COLO829 (cell line): ENCODE measurements at regions not wholly inside any gene's neighbourhood (a gene's known extent, or its start where the extent isn't known, plus 50 kb on each side); places are given as distances from the start of the nearest gene placed in this dataset.

ENCODE experiments used
- DNase-seq: peaks from one replicate; pipeline ENCODE4 v3.0.0; 2012; ENCODE audit warnings: low spot score

DNA sequence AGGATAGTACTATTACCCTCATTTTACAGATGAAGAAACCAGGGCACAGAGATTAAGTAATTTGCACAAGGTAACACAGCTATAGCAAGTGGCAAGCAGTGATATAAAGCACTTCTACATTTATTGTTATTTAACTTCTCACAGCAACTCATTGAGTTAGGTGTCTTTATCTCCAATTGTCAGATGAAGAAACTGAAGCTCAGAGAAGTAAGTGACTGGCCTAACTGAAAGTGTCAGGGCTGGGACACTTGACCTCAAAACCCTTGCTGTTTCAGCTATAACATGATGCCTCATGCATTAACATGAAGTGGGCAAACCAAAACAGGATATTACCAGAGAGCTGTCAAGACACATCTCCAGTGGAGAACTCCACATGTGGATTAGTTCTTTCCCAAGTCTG, 65.8 kb upstream of the LEKR1 start:
- no peak for DNase-seq

DNA sequence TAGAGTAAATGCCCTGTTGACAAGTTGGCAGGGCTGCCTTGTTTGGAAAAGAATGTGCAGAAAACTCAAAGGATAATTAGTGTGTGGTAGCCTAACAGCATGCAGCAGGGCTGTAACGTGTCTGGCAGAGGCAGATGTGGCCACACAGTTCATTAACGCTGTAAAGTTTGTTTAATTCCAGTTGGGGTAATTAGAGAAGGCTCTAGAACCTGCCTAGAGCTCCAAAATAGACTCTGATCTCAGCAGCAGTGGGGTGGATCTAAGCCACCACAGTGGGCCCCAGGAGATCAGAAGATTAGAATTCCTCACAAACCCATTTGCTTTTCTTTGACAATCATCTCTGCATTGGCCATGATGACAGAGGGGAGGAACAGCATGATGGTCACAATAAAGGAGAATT, 65.1 kb upstream of the LEKR1 start:
- no peak for DNase-seq

DNA sequence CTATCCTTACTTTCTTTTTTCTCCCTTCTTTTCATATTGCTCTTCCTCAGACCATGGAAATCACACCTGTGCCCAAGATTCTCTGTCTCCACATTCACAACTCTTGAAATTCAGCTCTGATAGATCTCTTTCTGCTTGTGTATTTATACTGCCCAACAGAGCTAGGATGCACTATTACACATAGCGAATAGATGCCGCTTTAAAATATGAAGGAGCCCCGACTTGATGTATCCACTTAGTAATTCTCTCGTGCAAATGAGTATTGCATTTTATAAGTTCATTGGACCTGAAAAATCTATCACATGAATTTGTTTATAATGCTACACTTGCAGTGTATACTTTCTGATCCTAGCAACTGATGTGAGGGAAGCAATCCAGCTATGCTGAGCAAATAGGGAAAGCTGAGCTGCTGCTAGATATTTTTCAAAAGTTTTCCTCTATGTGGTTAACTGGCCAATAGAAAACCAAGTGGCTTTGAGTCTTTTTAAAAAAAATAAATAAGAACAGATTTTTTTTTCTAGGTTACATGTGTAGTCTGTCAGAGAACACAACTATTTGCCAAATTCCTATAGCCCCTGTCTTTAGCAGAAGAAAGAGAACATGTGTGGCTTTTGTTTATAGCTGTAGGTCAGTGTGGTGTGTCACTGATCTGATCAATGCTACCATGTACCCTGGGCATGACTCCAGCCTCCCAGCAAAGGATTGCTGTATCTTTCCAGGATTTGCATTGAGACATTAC, 64.3 kb upstream of the LEKR1 start:
- no peak for DNase-seq

DNA sequence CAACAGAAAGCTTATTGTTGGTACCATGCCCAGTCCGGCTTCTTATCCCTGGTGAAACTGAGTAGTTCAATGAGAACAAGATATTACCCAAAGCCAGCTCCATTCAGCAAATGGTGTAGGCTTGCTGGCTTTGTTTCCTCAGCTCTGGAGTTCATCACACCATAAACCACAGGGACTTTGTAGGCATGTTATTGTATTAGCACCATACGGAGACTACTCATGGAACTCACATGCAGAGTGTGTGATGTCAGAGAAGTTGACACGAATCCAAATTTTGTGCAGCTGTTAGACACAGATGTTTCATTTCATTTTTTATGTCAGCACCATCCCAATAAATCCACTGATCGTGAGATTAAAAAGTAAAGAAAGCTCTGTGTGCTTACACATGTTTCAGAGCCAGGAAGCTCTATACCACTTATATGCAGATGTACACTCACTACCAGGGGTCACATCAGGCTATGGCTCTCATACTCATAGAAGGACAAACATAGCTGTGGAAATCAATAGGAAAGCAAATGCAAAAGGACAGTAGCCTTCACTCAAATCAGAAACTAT, 63.4 kb upstream of the LEKR1 start:
- no peak for DNase-seq

DNA sequence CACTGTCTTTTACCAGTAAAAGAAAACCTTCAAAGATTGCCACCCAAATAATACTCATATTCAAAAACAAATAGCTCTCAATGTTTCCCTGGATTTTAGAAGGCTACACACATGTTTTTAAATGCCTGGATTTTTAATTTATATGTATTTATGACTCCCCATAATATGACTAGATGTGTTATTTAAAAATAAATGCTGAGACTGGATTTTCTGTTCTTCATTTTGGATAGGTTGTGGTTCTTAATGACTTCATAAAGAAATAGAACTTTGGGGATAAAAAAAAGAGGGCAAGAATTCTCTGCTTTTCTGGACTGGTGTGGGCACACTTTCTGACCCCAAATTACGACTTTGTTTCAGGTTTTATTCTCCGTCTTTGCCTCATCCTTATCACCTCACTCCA, 62.8 kb upstream of the LEKR1 start:
- DNase-seq: no peak

DNA sequence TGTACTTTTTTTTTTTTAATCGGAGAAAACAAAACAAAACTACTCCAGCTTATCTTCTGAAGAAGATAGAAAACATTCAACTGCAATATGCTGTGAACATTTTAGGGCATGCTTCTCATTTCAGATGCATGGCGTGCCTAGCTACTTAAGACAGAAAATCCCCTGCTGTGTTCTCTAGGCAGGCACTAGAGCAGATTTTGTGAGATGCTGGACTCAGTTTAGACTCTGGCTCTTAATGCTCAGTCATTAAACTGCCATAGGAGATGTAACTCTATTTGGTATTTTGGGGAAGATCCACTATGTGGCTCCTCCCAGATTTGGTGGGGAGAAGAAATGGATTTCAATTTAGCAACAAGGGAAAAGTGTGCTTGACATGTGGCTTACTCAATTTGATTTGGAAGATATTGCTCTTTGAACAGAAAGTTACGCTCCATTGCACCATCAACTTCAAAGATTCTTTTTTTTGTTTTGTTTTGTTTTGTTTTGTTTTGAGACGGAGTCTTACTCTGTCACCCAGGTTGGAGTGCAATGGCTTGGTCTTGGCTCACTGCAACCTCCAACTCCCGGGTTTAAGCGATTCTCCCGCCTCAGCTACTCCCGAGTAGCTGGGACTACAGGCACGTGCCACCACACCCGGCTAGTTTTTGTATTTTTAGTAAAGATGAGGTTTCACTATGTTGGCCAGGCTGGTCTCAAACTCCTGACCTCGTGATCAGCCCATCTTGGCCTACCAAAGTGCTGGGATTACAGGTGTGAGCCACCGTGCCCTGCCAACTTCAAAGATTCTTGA, 62.0 kb upstream of the LEKR1 start:
- no peak for DNase-seq

DNA sequence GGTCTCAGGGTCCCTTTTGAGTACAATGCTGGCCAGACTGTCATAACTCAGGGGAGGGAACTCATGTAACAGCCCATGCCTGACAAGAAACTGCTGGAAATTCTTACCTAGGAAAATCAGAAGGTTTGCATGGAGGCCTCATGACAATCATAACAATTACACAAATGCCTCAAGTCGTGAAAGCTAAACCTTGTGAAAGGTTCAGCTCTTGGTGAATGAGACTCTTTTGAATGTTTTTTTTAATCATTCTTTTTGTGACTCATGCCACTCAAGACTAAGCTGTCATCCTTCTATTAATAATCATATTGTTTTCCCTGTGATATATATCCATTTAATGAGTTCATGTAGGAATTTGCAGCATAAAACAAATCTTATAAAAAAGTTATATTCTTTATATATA, 61.4 kb upstream of the LEKR1 start:
- DNase-seq: peak; percentile 84

DNA sequence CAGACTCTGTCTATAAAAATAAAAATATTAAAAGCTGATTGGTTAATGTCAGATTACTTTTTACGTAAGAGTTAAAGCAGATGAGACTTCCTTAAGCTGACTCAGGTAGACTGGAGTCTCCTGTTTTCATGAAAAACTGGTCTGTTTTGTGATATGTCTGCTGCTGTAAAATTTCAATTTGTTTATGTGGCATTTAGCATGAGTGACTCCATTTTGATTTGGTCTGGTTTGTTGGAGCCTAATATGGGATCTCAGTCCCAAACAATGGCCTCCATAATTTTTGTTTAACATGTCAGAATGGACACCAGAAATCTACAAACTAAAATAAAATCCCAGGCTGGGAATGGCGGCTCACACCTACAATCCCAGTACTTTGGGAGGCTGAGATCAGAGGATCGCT, 57.8 kb upstream of the LEKR1 start:
- no peak for DNase-seq

DNA sequence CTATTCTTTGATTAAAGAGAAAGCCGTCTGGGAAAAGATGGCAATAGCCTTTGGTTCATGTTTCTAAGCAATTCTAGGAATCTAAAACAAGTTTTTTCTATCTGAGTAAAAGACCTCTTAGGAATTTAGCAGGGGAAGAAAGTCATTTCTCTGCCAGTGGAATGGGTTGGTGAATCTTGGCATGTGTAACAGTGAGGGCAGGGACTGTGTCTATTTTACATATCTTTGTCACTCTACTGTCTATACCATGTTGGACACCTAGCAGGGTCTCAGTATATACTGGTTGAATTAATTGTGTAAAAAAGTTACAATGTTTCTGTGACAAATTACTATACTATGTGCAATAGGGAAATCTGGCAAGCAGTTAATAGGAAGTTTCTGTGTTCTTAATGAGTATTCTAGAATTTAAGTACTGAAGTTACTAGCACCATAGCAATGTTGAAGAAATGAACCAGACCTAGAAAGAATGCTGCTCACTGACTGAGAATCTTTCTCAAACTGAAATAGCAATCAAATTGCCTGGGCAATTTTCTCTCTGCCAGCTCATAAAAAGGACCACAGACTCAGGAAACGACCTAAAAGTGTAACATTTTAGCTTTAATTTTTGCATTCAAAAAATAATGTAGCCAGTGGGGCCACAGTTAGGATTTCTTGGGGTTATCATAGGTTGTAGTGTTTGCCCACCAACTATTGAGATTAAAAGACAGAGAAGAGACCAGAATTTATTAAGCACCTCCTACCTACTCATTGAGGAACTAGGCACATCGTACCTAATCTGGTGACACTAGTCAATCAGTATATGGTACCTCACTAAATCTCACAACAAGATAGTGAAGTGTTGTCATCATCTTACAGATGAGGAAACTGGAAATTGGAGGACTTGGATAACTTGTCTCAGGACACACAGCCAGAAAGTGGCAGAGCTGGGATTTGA, 56.2 kb upstream of the LEKR1 start:
- DNase-seq: no peak

DNA sequence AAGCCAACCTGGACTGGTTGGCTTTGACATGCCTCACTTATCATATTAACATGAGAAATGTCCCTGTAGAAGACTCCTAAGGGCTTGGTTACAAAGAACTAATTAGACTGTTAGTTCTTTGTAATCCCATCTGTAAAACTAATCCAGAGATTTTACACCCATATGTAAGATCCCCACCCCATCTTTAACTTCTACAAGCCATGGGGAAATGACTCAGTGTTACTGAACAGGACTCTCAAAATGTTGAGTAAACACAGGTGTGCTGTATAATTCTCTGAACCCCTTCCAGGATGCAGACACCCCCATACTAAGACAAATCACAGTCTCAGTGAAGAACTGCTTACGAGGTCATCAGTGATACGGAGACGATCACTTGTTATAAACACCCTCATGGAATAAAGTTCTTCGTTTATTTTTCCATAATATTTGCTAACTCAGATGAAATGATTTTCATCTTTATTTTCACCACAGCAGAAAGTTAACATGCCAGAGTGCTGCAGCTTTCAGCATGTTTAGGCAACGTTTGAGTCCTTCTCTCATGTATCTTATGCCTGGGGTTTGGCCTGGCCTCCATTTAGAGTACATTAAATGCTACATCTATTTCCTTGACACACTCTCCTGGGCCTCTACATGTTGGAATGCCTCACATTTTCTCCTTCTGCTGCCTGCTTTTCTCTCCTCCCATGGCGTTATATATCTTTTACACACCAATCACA, 55.3 kb upstream of the LEKR1 start:
- DNase-seq: no peak

DNA sequence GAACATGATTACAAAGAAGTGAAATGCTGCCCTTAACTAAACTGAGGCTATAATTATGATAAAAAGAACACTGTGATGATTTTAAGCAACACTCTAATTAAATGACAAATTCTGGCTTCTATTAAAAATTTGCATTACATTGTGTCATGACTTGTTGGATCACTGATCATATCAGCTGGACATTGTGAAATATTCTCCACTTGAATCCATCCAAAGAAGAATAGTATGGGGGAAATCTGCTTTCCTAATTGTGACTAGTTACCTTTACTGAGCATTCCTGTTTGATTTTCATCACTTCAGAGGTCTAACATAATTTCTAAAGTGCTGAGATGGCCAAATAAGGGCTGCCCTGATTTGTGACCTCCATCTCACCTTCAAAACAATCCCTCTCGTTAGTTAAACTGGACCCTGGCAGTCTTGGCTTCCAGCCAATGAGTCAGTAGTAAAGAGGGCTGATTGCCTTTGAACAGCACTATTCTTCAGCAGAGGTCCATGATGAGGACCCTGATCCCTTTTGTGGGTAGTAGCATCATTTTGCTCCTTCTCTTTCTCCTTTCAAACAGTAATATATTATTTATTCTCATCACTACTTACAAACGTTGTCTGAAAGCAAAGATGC, 53.5 kb upstream of the LEKR1 start:
- DNase-seq: peak; percentile 82

DNA sequence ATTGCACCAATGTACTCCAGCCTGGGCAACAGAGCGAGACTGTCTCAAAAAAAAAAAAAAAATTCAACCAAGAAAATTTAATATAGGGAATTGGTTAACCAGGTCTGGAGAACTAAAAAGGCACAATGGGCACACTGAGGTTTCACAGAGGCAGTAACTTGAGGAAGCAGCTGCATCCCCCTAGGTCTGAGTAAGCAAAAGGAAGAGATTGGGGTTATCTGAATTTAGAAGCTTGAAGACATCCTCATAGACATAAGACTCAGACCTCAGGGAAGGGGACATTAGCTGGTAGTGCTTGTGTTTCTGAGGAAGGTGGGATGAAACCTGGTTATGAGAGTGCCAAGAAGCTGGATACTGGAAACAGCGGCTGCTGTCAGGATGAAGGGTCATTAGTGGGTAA, 50.1 kb upstream of the LEKR1 start:
- DNase-seq: no peak
